ENCODE measurements at regions not wholly inside any gene's neighbourhood (a gene's known extent, or its start where the extent isn't known, plus 50 kb on each side); places are given as distances from the start of the nearest gene placed in this dataset.
"Not testable (repeated sequence)": the region's sequence is repeated elsewhere in the genome, so short reads cannot be mapped to it uniquely, and the experiment has no call there.

DNA sequence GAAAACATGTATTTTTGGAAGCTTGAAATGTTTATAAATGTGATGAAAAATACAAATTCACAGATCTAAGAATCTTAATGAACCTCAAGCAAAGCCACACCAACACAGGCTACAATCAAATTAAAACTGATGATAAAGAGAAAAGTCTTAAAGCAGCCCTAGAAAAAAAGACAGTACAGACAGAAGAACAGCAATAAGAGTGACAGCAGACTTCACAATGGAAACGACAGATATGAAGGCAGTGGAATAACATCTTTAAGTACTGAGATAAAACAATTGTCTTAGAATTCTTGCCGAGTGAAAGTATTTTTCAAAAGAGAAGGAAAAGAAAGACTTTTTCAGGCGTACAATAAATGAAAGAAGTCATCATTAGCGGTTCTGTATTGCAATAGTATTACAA is 423.6 kb upstream of the LCORL start:
- in situ Hi-C loops (cut with MboI; ENCODE audit: low sequenced_read_pairs): no loop called here

DNA sequence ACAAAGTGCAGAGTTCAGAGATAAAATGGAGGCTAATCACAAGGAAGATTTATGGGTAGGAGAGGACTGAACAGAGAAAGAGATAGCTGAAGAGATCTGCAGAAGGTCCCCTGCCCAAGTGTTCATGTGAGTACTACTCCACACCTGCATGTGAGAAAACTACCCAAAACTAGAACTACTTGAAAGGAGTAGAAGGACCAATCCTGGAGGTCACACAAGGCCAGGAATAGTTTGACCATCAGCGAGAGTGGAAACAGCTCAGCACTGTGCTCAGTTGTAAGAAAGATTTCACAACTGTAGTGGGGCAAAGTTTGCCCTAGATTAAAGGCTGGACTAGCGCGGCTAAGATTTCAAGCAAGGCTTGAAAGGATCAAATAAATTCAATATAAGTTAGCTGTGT is 422.7 kb upstream of the LCORL start:
- in situ Hi-C loops (cut with MboI; ENCODE audit: low sequenced_read_pairs): no loop called here

DNA sequence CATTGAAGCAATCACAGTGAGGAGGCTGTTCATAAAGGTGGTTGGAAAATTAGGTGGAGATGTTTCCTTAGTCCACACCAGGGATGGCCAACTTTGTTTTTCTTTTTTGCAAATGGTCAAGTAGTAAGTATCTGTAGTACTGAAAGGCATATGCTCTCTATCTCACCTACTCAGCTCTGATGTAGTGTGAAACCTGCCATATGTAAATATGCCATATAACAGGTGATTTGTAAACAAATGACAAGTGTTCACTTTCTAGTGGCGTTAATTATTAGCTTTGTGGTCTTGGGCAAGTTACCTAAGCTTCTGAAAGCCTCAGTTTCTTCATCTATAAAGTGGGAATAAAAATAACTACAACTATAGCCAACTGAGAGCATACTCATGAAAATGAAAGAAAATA is 421.4 kb upstream of the LCORL start:
- in situ Hi-C loops (cut with MboI; ENCODE audit: low sequenced_read_pairs): no loop called here

DNA sequence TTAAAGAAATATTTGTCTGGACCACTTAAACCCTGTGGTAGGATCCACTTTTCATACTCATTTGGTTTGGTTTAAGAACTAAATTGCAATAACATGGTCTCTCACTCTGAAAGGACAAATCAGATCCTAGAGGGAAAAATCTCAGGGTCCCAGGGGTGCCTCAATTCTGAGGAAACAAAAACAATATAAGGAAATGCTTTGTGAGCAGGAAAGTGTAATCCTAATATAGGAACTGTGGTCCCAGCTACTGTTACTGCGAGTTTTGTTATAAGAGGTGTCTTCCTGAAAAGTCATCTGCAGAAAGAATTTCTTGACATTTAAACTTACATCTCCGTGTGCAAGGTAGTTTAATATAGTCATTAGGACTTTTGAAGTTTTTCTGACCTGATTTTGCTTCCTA is 420.1 kb upstream of the LCORL start:
- in situ Hi-C loops (cut with MboI; ENCODE audit: low sequenced_read_pairs): no loop called here

DNA sequence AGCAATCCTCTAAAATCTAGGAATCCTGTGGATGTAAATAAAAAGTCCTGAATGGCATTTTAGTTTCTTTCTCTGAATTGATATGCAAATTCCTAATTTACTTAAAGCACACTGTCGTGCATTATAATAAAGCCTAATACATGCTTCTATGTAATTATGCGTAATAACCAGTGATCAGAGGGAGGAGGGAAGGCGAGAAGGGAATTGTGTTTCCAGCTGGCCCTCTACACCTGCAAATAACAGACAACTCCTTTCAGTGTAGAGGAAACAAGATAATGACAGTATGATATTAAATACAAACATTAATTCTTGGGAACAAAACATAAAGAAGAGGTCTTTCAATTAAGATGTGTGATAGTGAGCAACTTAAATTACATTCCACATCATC is 419.6 kb upstream of the LCORL start:
- in situ Hi-C loops (cut with MboI; ENCODE audit: low sequenced_read_pairs): no loop called here

DNA sequence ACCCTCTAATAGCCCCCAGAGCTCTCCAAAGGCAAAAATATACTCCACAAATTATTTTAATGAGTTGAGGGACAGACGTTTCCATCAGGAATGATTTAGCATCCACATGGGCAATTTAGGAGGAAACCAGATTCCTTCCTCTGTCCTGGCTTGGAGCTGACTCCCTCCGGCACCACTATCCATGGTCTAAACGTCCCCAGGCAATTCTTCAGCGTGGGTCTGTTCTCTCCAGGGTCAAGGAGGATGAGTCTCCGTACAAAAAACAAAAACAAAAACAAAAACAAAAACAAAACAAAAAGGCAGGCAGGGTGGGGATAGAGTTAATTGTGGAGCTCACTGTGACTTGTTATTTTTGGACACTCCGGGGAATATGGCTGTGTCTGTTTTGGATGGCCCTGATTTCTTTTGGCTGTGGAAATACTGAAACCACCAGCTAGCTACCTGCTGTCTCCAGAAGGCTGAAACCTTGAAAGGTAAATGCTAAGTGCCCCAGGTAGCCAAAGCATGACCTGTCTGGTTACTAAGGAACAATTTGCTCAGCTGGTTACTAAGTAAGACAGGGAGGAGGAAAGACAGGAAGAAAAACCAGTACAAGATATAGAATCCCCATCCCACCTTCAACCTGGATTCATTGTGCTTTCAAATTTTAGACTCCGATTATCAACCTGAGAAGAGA is 419.1 kb upstream of the LCORL start:
- in situ Hi-C loops (cut with MboI; ENCODE audit: low sequenced_read_pairs): no loop called here

DNA sequence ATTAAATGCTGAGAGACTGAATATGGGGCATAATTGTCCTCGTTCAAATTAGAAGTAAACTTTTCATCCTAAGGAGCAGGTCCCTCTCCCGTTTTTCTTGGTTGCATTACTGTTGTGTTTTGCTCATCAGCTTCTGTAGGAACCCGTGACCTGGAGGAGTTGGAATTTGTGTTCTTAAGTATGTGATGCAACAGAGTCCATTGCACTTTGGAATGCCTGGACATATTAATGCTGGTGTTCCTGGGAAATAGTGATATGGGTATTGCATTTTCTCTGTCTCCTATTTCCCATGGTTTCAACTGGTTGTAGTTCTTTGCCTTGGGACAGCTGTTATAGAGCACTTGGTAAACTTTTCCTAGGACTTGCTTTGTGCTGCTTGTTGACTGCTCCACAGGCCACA is 417.8 kb upstream of the LCORL start:
- in situ Hi-C loops (cut with MboI; ENCODE audit: low sequenced_read_pairs): no loop called here

DNA sequence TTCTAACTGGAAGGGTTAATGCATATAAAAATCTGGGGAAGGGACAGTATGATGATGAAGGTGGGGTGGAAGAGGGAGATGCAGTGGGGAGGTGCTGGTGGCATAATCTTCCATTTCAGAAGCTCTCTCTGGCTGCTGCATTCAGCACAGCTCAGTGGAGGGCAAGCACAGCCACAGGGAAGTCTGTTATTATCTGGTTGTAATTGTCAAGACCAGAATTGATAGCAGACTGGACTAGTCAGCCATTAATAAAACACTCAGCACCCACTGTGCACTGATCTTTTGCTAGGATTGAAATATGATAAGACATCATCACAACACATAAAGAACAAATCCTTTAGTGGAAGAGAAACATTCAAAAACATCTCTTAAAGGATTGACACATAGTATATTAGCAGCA is 414.2 kb upstream of the LCORL start:
- in situ Hi-C loops (cut with MboI; ENCODE audit: low sequenced_read_pairs): no loop called here

DNA sequence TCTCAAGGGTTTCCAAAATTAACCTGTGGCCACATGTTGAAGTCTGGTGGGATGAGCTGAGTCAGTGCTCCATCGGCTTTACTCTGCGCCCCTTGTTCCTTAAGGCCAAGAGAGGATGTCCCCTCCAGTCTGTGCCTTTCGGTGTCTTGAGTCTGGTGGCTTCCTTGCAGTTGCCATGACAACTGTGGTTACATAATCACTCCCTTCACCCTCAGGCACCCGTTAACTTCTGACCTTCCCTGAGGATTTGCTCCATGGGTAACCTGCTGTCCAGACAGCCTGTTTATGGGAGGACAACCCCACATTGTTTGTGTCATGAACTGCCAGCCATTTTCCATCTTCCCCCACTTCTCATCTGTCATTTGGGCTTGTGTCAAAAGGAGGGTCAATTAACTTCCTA is 401.1 kb upstream of the LCORL start:
- in situ Hi-C loops (cut with MboI; ENCODE audit: low sequenced_read_pairs): no loop called here

DNA sequence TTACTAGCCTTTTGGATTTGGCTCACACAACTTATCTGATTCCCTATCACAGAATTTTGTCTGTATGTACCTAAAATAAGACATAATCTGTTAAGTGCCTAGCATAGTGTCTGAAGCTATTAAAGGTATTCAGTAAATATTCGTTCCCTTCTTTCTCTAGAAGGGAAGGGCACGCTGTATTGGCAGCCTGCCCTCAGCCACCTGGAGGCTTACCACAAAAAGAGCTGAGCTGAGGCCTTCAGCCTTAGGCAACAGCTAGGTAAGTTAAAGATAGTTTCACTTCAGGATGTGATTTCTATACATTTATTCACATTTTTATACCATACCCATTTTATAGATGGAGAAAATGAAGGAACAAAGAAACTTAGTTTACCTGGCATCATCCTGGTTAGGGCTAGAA is 400.0 kb upstream of the LCORL start:
- in situ Hi-C loops (cut with MboI; ENCODE audit: low sequenced_read_pairs): no loop called here

DNA sequence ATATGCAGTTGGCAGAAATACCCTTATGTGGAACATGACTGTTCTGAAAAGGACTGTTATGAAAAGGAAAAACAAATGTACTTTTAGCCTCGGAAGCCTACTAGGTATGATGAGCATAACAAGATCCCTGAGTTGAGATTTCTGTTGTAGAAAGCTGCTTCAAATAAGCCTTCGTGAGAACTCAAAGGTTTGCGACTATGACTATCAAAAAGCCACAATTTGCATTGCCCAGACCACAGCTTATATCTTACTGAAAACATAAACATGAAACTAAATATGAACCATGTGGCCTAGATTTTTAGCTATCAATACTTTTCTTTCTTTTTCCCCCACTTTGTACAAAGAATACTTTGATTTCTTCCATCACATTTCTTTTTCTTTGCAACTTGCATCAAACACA is 398.2 kb upstream of the LCORL start:
- in situ Hi-C loops (cut with MboI; ENCODE audit: low sequenced_read_pairs): no loop called here

DNA sequence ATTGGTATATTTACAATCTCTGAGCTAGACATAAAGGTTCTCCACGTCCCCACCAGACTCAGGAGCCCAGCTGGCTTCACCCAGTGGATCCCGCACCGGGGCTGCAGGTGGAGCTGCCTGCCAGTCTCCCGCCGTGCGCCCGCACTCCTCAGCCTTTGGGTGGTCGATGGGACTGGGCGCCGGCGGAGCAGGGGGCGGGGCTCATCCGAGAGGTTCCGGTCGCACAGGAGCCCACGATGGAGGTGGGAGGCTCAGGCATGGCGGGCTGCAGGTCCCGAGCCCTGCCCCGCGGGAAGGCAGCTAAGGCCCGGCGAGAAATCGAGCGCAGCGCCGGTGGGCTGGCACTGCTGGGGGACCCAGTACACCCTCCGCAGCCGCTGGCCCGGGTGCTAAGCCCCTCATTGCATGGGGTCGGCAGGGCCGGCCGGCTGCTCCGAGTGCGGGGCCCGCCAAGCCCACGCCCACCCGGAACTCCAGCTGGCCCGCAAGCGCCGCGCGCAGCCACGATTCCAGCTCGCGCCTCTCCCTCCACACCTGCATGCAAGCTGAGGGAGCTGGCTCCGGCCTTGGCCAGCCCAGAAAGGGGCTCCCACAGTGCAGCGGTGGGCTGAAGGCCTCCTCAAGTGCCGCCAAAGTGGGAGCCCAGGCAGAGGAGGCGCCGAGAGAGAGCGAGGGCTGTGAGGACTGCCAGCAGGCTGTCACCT is 396.8 kb upstream of the LCORL start:
- in situ Hi-C loops (cut with MboI; ENCODE audit: low sequenced_read_pairs): not testable (repeated sequence)

DNA sequence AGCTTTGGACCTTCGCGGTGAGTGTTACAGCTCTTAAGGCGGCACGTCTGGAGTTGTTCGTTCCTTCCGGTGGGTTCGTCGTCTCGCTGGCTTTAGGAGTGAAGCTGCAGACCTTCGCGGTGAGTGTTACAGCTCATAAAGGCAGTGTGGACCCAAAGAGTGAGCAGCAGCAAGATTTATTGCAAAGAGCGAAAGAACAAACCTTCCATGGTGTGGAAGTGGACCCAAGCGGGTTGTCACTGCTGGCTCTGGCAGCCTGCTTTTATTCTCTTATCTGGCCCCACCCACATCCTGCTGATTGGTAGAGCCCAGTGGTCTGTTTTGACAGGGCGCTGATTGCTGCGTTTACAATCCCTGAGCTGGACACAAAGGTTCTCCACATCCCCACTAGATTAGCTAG is 396.1 kb upstream of the LCORL start:
- in situ Hi-C loops (cut with MboI; ENCODE audit: low sequenced_read_pairs): not testable (repeated sequence)

DNA sequence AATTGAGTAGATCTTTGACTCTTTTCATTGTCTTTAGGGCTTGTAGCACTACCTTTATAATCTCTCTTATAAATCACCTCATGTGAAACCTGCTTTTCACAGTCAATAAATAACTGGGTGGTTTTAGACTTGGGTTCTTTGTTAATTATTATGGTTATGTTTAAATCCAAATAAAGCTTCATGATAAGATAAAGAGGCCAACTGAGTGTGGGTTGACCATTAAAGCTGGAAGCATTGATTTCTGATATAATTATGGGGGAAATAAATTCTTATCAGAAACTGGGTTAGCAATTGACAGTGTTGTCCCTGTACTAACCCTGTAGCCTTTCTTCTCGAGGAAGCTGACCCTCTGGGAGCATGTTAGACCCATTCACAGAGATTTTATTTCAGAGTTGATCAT is 384.7 kb upstream of the LCORL start:
- in situ Hi-C loops (cut with MboI; ENCODE audit: low sequenced_read_pairs): no loop called here

DNA sequence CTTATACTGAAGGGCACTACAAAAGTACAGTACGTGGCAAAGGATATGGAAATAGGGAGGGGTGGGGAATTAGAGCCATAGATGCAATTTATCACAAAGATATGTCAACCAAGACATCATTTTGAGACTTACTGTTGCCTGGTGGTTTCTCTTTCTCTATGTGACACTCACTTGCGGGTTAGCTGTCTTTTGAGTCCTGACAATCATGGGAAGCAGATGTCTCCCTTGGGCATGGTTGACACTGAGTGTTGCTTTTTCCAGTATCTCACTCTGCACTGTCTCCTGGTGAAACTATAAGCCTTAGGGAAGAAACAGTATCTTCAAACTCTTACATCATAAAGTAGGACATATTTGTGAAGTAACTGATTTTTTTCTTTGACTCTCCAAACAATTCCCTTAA is 383.5 kb upstream of the LCORL start:
- in situ Hi-C loops (cut with MboI; ENCODE audit: low sequenced_read_pairs): no loop called here

DNA sequence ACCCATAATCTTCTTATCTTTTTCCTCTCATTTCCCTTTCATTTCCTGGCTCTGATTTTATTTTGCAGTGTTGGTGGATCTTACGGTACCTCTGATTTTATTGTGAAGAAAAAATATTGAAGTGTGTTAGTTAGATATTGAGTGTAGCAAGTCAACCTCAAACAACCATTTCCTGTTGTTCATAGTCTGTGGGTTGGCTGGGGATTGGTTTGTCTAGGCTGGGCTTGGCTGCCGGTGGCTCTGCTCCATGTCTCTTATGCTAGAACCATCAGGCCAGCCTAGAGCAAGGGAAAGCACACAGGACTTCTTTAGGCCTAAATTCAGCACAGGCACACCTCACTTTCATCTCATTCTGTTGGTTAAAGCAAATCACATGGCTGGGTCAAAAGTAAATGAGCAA is 383.1 kb upstream of the LCORL start:
- in situ Hi-C loops (cut with MboI; ENCODE audit: low sequenced_read_pairs): no loop called here

DNA sequence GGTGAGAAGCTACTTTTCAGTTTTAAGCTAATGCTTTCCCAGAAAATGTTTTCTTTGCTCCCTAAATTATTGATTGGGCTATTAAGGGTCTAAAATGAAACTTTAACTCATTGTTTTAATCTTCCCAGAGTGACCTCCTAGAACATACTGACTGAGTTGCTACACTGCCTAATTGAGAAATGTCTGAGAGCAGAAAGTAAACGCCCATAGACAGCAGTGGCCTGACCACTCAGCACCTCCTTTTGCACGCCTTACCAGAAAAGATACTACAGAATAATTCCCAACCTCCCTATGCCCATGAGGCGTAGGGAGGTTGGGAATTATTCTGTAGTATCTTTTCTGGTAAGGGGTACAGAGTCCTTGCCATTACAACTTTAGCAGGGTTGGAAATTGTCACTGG is 381.8 kb upstream of the LCORL start:
- in situ Hi-C loops (cut with MboI; ENCODE audit: low sequenced_read_pairs): no loop called here

DNA sequence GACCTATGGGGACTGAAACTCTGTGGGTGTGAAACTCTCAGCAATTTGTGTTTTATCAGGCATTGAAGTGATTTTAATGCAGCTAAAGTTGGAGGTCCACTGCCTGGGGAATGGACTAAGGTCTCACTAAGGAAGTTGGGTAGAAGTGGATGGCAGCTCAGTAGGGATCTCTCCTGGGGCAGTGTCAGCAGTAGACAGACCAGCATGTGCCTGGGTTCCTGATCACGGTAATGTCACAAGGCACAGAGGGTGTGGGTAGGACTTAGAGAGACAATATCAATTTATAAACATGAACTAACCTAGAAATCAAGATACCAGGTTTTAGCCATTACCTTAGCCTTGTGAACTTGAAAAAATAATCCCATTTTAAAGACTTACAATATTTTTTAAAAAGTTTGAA is 380.3 kb upstream of the LCORL start:
- in situ Hi-C loops (cut with MboI; ENCODE audit: low sequenced_read_pairs): no loop called here

DNA sequence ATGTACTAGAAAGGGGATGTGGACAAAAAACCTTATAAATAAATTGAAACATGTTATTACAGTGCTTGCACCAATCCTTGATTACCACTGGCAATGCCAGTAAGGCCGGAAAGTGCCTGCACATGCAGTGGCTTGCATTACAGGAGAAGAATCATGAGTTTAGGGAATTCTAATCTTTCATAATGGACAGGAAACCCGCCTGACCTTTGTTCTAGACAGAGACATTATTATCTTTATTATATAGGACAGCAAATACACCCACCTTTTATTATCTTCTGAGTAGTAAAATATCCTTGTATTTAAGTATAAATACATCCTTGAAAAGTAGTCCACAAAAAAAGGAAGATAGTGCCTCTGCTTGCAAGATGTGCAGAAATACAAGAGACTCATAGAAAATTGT is 379.9 kb upstream of the LCORL start:
- in situ Hi-C loops (cut with MboI; ENCODE audit: low sequenced_read_pairs): no loop called here

DNA sequence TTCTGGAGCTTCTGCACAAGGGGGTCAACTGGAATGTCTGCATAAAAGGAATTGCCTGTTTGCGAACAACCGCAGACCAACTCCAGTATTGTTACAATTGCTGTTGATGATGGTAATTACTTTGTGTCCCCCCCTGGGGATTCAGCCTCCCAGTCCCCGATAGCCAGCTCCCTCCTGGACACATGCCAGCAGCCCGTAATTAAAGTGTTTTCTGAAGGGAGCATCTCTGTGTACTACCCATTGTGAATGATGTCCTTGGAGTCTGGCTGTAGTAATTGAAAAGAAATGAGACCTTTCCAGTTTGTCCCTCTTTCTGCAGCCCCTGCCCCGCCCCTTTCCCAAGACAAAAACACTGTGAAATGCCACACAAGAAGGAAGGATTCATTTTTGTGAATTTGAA is 377.1 kb upstream of the LCORL start:
- in situ Hi-C loops (cut with MboI; ENCODE audit: low sequenced_read_pairs): no loop called here

DNA sequence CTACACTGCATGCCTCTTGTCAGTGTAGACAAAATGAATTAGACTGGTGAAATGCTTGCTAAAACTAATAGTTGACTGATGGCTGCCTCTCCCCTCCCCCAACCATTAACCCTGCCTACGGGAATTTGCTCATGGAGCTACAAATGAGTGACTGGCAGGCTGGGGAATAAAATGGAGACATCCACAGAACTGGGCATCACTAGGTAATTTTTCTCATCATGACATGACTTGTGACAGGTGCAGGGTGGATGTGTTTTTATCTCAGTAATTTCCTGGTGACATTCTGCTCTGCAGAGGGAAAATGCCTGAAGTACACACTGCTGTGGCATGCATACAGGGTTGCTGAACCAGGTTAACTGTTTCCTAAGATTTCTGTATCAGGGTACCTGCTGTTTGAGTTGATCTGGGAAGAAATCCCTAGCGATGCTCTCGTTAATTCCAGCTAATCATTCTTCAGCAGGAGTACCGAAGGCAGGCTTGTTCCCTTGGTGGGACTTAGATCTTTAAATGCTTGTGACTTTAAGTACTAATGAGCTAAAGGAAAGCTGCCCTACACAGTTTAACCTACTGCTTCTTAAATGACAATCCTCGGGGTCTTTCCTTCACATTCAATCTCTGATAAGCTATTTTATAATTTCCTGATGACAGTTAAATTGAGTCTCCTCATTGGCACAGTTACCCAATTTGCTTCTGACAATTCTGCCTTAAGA is 376.3 kb upstream of the LCORL start:
- in situ Hi-C loops (cut with MboI; ENCODE audit: low sequenced_read_pairs): no loop called here

DNA sequence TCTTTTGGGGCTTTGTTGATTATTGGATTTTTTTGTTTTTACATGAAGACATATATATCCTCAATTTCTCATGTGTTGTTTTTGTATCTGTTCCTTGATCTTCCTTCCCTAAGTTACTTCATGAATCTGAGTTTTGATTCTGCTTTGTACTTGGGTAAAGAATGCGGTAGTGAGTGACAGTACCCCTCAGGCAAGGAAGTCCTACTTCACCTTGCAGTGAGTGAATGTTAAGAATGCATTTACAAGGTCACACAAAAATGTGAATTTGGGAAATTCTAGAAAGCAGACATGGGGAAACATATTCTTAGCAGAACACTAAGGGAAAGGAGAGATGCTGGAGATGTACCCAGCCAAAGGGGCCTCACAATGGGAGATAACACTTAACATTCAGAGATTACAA is 373.1 kb upstream of the LCORL start:
- in situ Hi-C loops (cut with MboI; ENCODE audit: low sequenced_read_pairs): no loop called here

Data from HL-60/S4 (cell line).